ENCODE measurements at regions not wholly inside any gene's neighbourhood (a gene's known extent, or its start where the extent isn't known, plus 50 kb on each side); places are given as distances from the start of the nearest gene placed in this dataset.

- TF ChIP-seq POLR2A (IDR thresholded peaks at IDR 0.05; ENCODE audit: low read length) = no peak
- TF ChIP-seq ZNF302 (CRISPR knock-in tag; IDR thresholded peaks at IDR 0.05) = no peak
- TF ChIP-seq FOSL2 (IDR thresholded peaks at IDR 0.05) = no peak
- TF ChIP-seq FOSL2 (CRISPR knock-in tag; IDR thresholded peaks at IDR 0.05) = no peak
These were observed 526.1 kb downstream of the TLR4 start for GRCh38 chr9:118230329-118230728.

Data from A549 (cell line).